Lower lobe of right lung (tissue), 2 donors: ENCODE measurements at regions not wholly inside any gene's neighbourhood (a gene's known extent, or its start where the extent isn't known, plus 50 kb on each side); places are given as distances from the start of the nearest gene placed in this dataset.

Experiments
- ATAC-seq, 2 donors: fragments of 200-7000 bp; cut with Tn5 transposase; one replicate each; pipeline ENCODE4 v1.9.1; 2020 to 2022; ENCODE audit warnings: mild to moderate bottlenecking in 2 of 2, moderate library complexity in 2 of 2
- DNase-seq: peaks from one replicate; pipeline ENCODE4 v3.0.0-alpha.2; 2020
- H3K27ac ChIP-seq: fragments of 200-600 bp; one replicate; pipeline ENCODE4 v1.8.0; 2022
- H3K27me3 ChIP-seq: fragments of 200-600 bp; one replicate; pipeline ENCODE4 v1.8.0; 2022; ENCODE audit warnings: low read depth
- H3K36me3 ChIP-seq: fragments of 200-600 bp; one replicate; pipeline ENCODE4 v1.8.0; 2022; ENCODE audit warnings: mild to moderate bottlenecking
- H3K4me1 ChIP-seq: fragments of 200-600 bp; one replicate; pipeline ENCODE4 v1.8.0; 2022
- H3K4me3 ChIP-seq: fragments of 200-600 bp; one replicate; pipeline ENCODE4 v1.8.0; 2022; ENCODE audit warnings: mild to moderate bottlenecking
- H3K9me3 ChIP-seq: fragments of 200-600 bp; one replicate; pipeline ENCODE4 v1.8.0; 2022
- CTCF ChIP-seq: fragments of 200-600 bp; IDR thresholded peaks from one replicate; pipeline ENCODE4 v1.8.0; 2022; ENCODE audit warnings: antibody characterized with exemption, mild to moderate bottlenecking
- intact Hi-C: fragments of 100-400 bp; cut with DNase I; formaldehyde crosslinking; loops from one replicate; pipeline ENCODE4 v1.11.0; 2022
- donor health status: DM: no; HTN: yes; CAD: no; lungs with severe emphysema.

GRCh38 chr6:103280417-103280816, 1579.3 kb downstream of the HACE1 start:
- intact Hi-C loops, result no loop called here

GRCh38 chr6:103277936-103278335, 1581.8 kb downstream of the HACE1 start:
- no peak overlapping the region for H3K4me3 ChIP-seq
- no peak overlapping the region for H3K27ac ChIP-seq
- H3K36me3 ChIP-seq, result no peaks in the 10 kb centered on the region
- TF ChIP-seq CTCF, result no peak
- no peaks in the 10 kb centered on the region for H3K9me3 ChIP-seq
- DNase-seq, result no peak
- no peaks in the 10 kb centered on the region for H3K27me3 ChIP-seq
- no peaks in the 10 kb centered on the region for H3K4me1 ChIP-seq
- intact Hi-C loops, result no loop called here
- no peak for ATAC-seq

More at GRCh38 chr6:103280417-103280816, 1579.3 kb downstream of the HACE1 start:
- H3K9me3 ChIP-seq, result no peaks in the 10 kb centered on the region
- no peak overlapping the region for H3K27ac ChIP-seq
- H3K27me3 ChIP-seq, result no peaks in the 10 kb centered on the region
- H3K4me1 ChIP-seq, result no peaks in the 10 kb centered on the region
- no peak for DNase-seq
- no peak for TF ChIP-seq CTCF
- no peak overlapping the region for H3K4me3 ChIP-seq
- no peak for ATAC-seq
- no peaks in the 10 kb centered on the region for H3K36me3 ChIP-seq

- H3K36me3 ChIP-seq, result no peaks in the 10 kb centered on the region
- no peaks in the 10 kb centered on the region for H3K9me3 ChIP-seq
- intact Hi-C loops, result no loop called here
- H3K27ac ChIP-seq, result no peak overlapping the region
- no peaks in the 10 kb centered on the region for H3K27me3 ChIP-seq
- no peak overlapping the region for H3K4me3 ChIP-seq
- TF ChIP-seq CTCF, result no peak
- ATAC-seq, result no peak
- H3K4me1 ChIP-seq, result no peaks in the 10 kb centered on the region
- no peak for DNase-seq
Measured at GRCh38 chr6:103273048-103273447, 1586.7 kb downstream of the HACE1 start.

GRCh38 chr6:103269581-103269980, 1590.1 kb downstream of the HACE1 start:
- no peaks in the 10 kb centered on the region for H3K9me3 ChIP-seq
- no peaks in the 10 kb centered on the region for H3K4me1 ChIP-seq
- intact Hi-C loops, result no loop called here
- H3K4me3 ChIP-seq, result no peak overlapping the region
- H3K27ac ChIP-seq, result no peak overlapping the region
- no peaks in the 10 kb centered on the region for H3K27me3 ChIP-seq
- no peaks in the 10 kb centered on the region for H3K36me3 ChIP-seq
- no peak for DNase-seq
- TF ChIP-seq CTCF, result no peak
- no peak for ATAC-seq

GRCh38 chr6:103268335-103268734, 1591.4 kb downstream of the HACE1 start:
- DNase-seq (no peak), ATAC-seq (no peak)
- no peaks in the 10 kb centered on the region for H3K27me3 ChIP-seq
- H3K9me3 ChIP-seq, result no peaks in the 10 kb centered on the region
- no peaks in the 10 kb centered on the region for H3K4me1 ChIP-seq
- no peak overlapping the region for H3K27ac ChIP-seq
- no peaks in the 10 kb centered on the region for H3K36me3 ChIP-seq
- H3K4me3 ChIP-seq, result no peak overlapping the region
- no peak for TF ChIP-seq CTCF
- intact Hi-C loops, result no loop called here

GRCh38 chr6:103264020-103264419, 1595.7 kb downstream of the HACE1 start:
- no peaks in the 10 kb centered on the region for H3K4me1 ChIP-seq
- DNase-seq, result no peak
- intact Hi-C loops, result no loop called here
- H3K36me3 ChIP-seq, result no peaks in the 10 kb centered on the region
- H3K27me3 ChIP-seq, result no peaks in the 10 kb centered on the region
- H3K27ac ChIP-seq, result no peak overlapping the region
- no peak for TF ChIP-seq CTCF
- no peaks in the 10 kb centered on the region for H3K9me3 ChIP-seq
- no peak for ATAC-seq
- no peak overlapping the region for H3K4me3 ChIP-seq
